H9 (cell line): ENCODE measurements at regions not wholly inside any gene's neighbourhood (a gene's known extent, or its start where the extent isn't known, plus 50 kb on each side); places are given as distances from the start of the nearest gene placed in this dataset.
A peak's percentile ranks its signal among the peaks of the same experiment; 100 is the strongest.

Experiments used
- DNase-seq: peaks from one replicate; pipeline ENCODE4 v3.0.0-alpha.2; 2017
- H2AFZ ChIP-seq: one replicate; pipeline ENCODE4 v1.6.1; 2013; ENCODE audit warnings: mild to moderate bottlenecking, low read length, control low read depth, moderate library complexity
- H2AK5ac ChIP-seq: 2 replicates; pipeline ENCODE4 v1.6.1; 2013; ENCODE audit warnings: low read length, control low read depth, mixed read lengths; ENCODE audit not compliant: insufficient read length
- H2BK120ac ChIP-seq: one replicate; pipeline ENCODE4 v1.6.1; 2013; ENCODE audit warnings: low read depth, mild to moderate bottlenecking, low read length, control low read depth, inconsistent platforms; ENCODE audit not compliant: poor library complexity, severe bottlenecking
- H2BK12ac ChIP-seq: 2 replicates; pipeline ENCODE4 v1.6.1; 2013; ENCODE audit warnings: low read length, control low read depth, mixed read lengths, low read depth; ENCODE audit not compliant: insufficient read length
- H2BK15ac ChIP-seq: 2 replicates; pipeline ENCODE4 v1.6.1; 2013; ENCODE audit warnings: low read depth, low read length, control low read depth
- H2BK20ac ChIP-seq: one replicate; pipeline ENCODE4 v1.6.1; 2013; ENCODE audit warnings: low read depth, mild to moderate bottlenecking, low read length, control low read depth, inconsistent platforms; ENCODE audit not compliant: poor library complexity, severe bottlenecking
- H2BK5ac ChIP-seq: 2 replicates; pipeline ENCODE4 v1.6.1; 2013; ENCODE audit warnings: low read length, control low read depth, mixed read lengths; ENCODE audit not compliant: insufficient read length
- H3K14ac ChIP-seq: 2 replicates; pipeline ENCODE4 v1.6.1; 2013; ENCODE audit warnings: low read length, control low read depth; ENCODE audit not compliant: insufficient read depth
- H3K18ac ChIP-seq: 2 replicates; pipeline ENCODE4 v1.6.1; 2013; ENCODE audit warnings: low read depth, mild to moderate bottlenecking, mixed read lengths, low read length, control low read depth; ENCODE audit not compliant: insufficient read length
- H3K23ac ChIP-seq: 2 replicates; pipeline ENCODE4 v1.6.1; 2013; ENCODE audit warnings: low read length, control low read depth, mixed read lengths, low read depth; ENCODE audit not compliant: insufficient read length
- H3K23me2 ChIP-seq: 2 replicates; pipeline ENCODE4 v1.6.1; 2013; ENCODE audit warnings: low read depth, mild to moderate bottlenecking, mixed read lengths, low read length, control low read depth; ENCODE audit not compliant: insufficient read length, poor library complexity, severe bottlenecking
- H3K27ac ChIP-seq: 2 replicates; pipeline ENCODE4 v1.5.1; 2013; ENCODE audit warnings: low read length, control low read depth, mixed read lengths, low read depth; ENCODE audit not compliant: insufficient read length
- H3K27me3 ChIP-seq: 2 replicates; pipeline ENCODE4 v1.6.1; 2013; ENCODE audit warnings: low read length, control low read depth, inconsistent platforms; ENCODE audit not compliant: insufficient read depth
- H3K4ac ChIP-seq: 2 replicates; pipeline ENCODE4 v1.6.1; 2013; ENCODE audit warnings: low read depth, mild to moderate bottlenecking, control low read depth, inconsistent platforms, low read length, moderate library complexity
- H3K4me1 ChIP-seq: 2 replicates; pipeline ENCODE4 v1.6.1; 2013; ENCODE audit warnings: low read length, control low read depth, inconsistent platforms; ENCODE audit not compliant: insufficient read depth
- H3K4me2 ChIP-seq: 2 replicates; pipeline ENCODE4 v1.6.1; 2013; ENCODE audit warnings: low read length, control low read depth, mixed read lengths; ENCODE audit not compliant: insufficient read length, insufficient read depth
- H3K56ac ChIP-seq: 2 replicates; pipeline ENCODE4 v1.6.1; 2013; ENCODE audit warnings: low read depth, mild to moderate bottlenecking, mixed read lengths, low read length, control low read depth; ENCODE audit not compliant: insufficient read length
- H3K79me1 ChIP-seq: 2 replicates; pipeline ENCODE4 v1.6.1; 2013; ENCODE audit warnings: low read depth, mild to moderate bottlenecking, moderate library complexity, low read length, control low read depth, inconsistent platforms; ENCODE audit not compliant: insufficient read depth, poor library complexity, severe bottlenecking
- H3K79me2 ChIP-seq: 2 replicates; pipeline ENCODE4 v1.6.1; 2013; ENCODE audit warnings: low read length, control low read depth, inconsistent platforms; ENCODE audit not compliant: insufficient read depth
- H3K9ac ChIP-seq: 2 replicates; pipeline ENCODE4 v1.6.1; 2013; ENCODE audit warnings: low read length, control low read depth, mixed read lengths; ENCODE audit not compliant: insufficient read length; ENCODE audit errors: extremely low read depth
- H3K9me3 ChIP-seq: one replicate; pipeline ENCODE4 v1.6.1; 2013; ENCODE audit warnings: low read depth, low read length, inconsistent platforms; ENCODE audit not compliant: control insufficient read depth
- H3T11ph ChIP-seq: one replicate; pipeline ENCODE4 v1.6.1; 2013; ENCODE audit warnings: mild to moderate bottlenecking, low read length, control low read depth, inconsistent platforms
- H4K20me1 ChIP-seq: one replicate; pipeline ENCODE4 v1.6.1; 2013; ENCODE audit not compliant: control insufficient read depth, insufficient read length, insufficient read depth
- H4K5ac ChIP-seq: 2 replicates; pipeline ENCODE4 v1.6.1; 2013; ENCODE audit warnings: low read depth, mild to moderate bottlenecking, mixed read lengths, low read length, control low read depth; ENCODE audit not compliant: insufficient read length
- H4K8ac ChIP-seq: replicated peaks from 2 replicates; pipeline ENCODE4 v1.6.1; 2013; ENCODE audit warnings: low read length, control low read depth, mixed read lengths, low read depth; ENCODE audit not compliant: insufficient read length
- H4K91ac ChIP-seq: 2 replicates; pipeline ENCODE4 v1.6.1; 2013; ENCODE audit warnings: low read depth, mild to moderate bottlenecking, moderate library complexity, mixed read lengths, low read length, control low read depth; ENCODE audit not compliant: insufficient read length
- H3K27ac Mint-ChIP-seq, 3 experiments: 2 replicates in 2 of 3; 3 replicates in 1 of 3; pipeline ENCODE4 v1.8.0; 2020 to 2021; ENCODE audit warnings: mixed read lengths in 3 of 3, mild to moderate bottlenecking in 1 of 3, moderate library complexity in 1 of 3
- H3K27me3 Mint-ChIP-seq: 2 replicates; pipeline ENCODE4 v1.8.0; 2021; ENCODE audit warnings: low read depth, mild to moderate bottlenecking, moderate library complexity, mixed read lengths
- H3K36me3 Mint-ChIP-seq, 3 experiments: 2 replicates in 2 of 3; 3 replicates in 1 of 3; pipeline ENCODE4 v1.8.0; 2020 to 2021; ENCODE audit warnings: low read depth in 3 of 3, mixed read lengths in 3 of 3; ENCODE audit not compliant: insufficient read depth in 1 of 3
- H3K4me1 Mint-ChIP-seq, 2 experiments: 2 replicates each; pipeline ENCODE4 v1.8.0; 2020; ENCODE audit warnings: mixed read lengths in 2 of 2
- H3K4me3 Mint-ChIP-seq, 2 experiments: 2 replicates in 1 of 2; 3 replicates in 1 of 2; pipeline ENCODE4 v1.8.0; 2020 to 2021; ENCODE audit warnings: mild to moderate bottlenecking in 2 of 2, mixed read lengths in 2 of 2, moderate library complexity in 1 of 2
- H3K9me3 Mint-ChIP-seq, 2 experiments: 2 replicates in 1 of 2; 3 replicates in 1 of 2; pipeline ENCODE4 v1.8.0; 2020; ENCODE audit warnings: mild to moderate bottlenecking in 2 of 2, mixed read lengths in 2 of 2, moderate library complexity in 1 of 2
- WGBS: extraction: QIAGEN DNeasy Blood & Tissue Kit; methylation state at CpG from one replicate; pipeline ENCODE4 v1.1.7; 2013; ENCODE audit warnings: missing lambda C conversion rate, low lambda C conversion rate, mixed read lengths; ENCODE audit not compliant: insufficient read length; ENCODE audit errors: extremely low coverage; 5-methylcytosine and 5-hydroxymethylcytosine counted together
- TF ChIP-seq, protein P1 (sequence below): fragments of 200-600 bp; sonication (generic); conservative IDR thresholded peaks from 3 replicates; pipeline ENCODE4 v1.8.0; 2021; ENCODE audit warnings: antibody characterized with exemption, mild to moderate bottlenecking

DNA sequence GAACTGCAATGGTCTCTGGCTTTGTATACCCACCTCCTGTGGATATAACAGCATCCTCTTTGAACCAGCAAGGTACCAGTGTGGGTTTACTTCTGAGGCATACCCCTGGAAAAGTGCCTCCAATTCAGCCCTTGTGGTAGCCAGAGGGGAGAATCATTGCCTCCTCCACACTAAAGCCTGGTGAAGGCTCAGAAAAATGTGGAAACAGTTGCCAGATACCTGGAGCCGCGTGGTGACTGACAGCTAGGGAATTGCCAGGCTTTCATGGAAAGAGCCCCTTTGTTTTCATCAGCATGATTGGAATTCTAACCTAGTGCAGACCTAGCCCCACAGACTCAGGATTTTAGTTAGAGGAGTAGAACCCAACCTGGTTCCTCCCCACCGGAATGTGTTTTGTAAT, 168.6 kb upstream of the KLF3 start:
- no peaks in the 10 kb centered on the region for H4K20me1 ChIP-seq
- no peak overlapping the region for H4K5ac ChIP-seq
- no peaks in the 10 kb centered on the region for H3K79me2 ChIP-seq
- Mint-ChIP-seq H3K27ac (no peak overlapping the region), H3K4me3 (no peak overlapping the region), H3K27me3 (no peaks in the 10 kb centered on the region), H3K4me1 (peaks cover 21 to 37% of the 10 kb centered on the region in 2 experiments), H3K36me3 (no peaks in the 10 kb centered on the region; a peak in 1 of 7 replicates), H3K9me3 (no peaks in the 10 kb centered on the region)
- no peak overlapping the region for H2BK120ac ChIP-seq
- no peaks in the 10 kb centered on the region for H3K9me3 ChIP-seq
- no peak overlapping the region for H3K18ac ChIP-seq
- no peak overlapping the region for H3T11ph ChIP-seq
- H2BK15ac ChIP-seq, result no peak overlapping the region
- H2AFZ ChIP-seq, result no peak overlapping the region
- no peak overlapping the region for H3K4ac ChIP-seq
- no peak overlapping the region for H4K91ac ChIP-seq
- H3K14ac ChIP-seq, result no peak overlapping the region
- H3K23ac ChIP-seq, result no peak overlapping the region
- no peak overlapping the region for H4K8ac ChIP-seq
- H2AK5ac ChIP-seq, result no peak overlapping the region
- no peak overlapping the region for H3K9ac ChIP-seq
- no peak overlapping the region for H3K27ac ChIP-seq
- no peak overlapping the region for H3K4me2 ChIP-seq
- TF ChIP-seq, protein P1, sequence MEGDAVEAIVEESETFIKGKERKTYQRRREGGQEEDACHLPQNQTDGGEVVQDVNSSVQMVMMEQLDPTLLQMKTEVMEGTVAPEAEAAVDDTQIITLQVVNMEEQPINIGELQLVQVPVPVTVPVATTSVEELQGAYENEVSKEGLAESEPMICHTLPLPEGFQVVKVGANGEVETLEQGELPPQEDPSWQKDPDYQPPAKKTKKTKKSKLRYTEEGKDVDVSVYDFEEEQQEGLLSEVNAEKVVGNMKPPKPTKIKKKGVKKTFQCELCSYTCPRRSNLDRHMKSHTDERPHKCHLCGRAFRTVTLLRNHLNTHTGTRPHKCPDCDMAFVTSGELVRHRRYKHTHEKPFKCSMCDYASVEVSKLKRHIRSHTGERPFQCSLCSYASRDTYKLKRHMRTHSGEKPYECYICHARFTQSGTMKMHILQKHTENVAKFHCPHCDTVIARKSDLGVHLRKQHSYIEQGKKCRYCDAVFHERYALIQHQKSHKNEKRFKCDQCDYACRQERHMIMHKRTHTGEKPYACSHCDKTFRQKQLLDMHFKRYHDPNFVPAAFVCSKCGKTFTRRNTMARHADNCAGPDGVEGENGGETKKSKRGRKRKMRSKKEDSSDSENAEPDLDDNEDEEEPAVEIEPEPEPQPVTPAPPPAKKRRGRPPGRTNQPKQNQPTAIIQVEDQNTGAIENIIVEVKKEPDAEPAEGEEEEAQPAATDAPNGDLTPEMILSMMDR, result no peak
- WGBS, result no CpG with 5 or more reads among the region's 3 CpGs
- DNase-seq, result peak; percentile 41
- H2BK20ac ChIP-seq, result no peak overlapping the region
- H2BK5ac ChIP-seq, result no peak overlapping the region
- H3K4me1 ChIP-seq, result no peaks in the 10 kb centered on the region; the same call in 1 of the 2 replicates
- H2BK12ac ChIP-seq, result no peak overlapping the region
- no peak overlapping the region for H3K56ac ChIP-seq
- H3K23me2 ChIP-seq, result no peaks in the 10 kb centered on the region
- H3K79me1 ChIP-seq, result no peaks in the 10 kb centered on the region
- no peaks in the 10 kb centered on the region for H3K27me3 ChIP-seq
